ENCODE measurements at regions not wholly inside any gene's neighbourhood (a gene's known extent, or its start where the extent isn't known, plus 50 kb on each side); places are given as distances from the start of the nearest gene placed in this dataset.

GRCh38 chr12:41768456-41768855 lies 376.2 kb downstream of the GXYLT1 start:
- no peak for DNase-seq (ENCODE audit: low spot score)

GRCh38 chr12:41762691-41763090 lies 382.0 kb downstream of the GXYLT1 start:
- DNase-seq (ENCODE audit: low spot score): no peak

- no peak for DNase-seq (ENCODE audit: low spot score)
Observed at GRCh38 chr12:41745593-41745992, 399.1 kb downstream of the GXYLT1 start.

- DNase-seq (ENCODE audit: low spot score): no peak
Observed at GRCh38 chr12:41743835-41744234, 400.8 kb downstream of the GXYLT1 start.

GRCh38 chr12:41739066-41739465 lies 405.6 kb downstream of the GXYLT1 start:
- DNase-seq (ENCODE audit: low spot score): no peak

- no peak for DNase-seq (ENCODE audit: low spot score)
Observed at GRCh38 chr12:41737423-41737822, 407.3 kb downstream of the GXYLT1 start.

- no peak for DNase-seq (ENCODE audit: low spot score)
Observed at GRCh38 chr12:41736436-41736835, 408.2 kb downstream of the GXYLT1 start.

GRCh38 chr12:41731691-41732090 lies 413.0 kb downstream of the GXYLT1 start:
- DNase-seq (ENCODE audit: low spot score): no peak

- no peak for DNase-seq (ENCODE audit: low spot score)
Observed at GRCh38 chr12:41731061-41731460, 413.6 kb downstream of the GXYLT1 start.

GRCh38 chr12:41724216-41724615 lies 420.5 kb downstream of the GXYLT1 start:
- no peak for DNase-seq (ENCODE audit: low spot score)

- no peak for DNase-seq (ENCODE audit: low spot score)
Observed at GRCh38 chr12:41719214-41719613, 425.5 kb downstream of the GXYLT1 start.

- DNase-seq (ENCODE audit: low spot score): no peak
Observed at GRCh38 chr12:41715256-41715655, 429.4 kb downstream of the GXYLT1 start.

GRCh38 chr12:41709463-41710285 lies 435.0 kb downstream of the GXYLT1 start:
- DNase-seq (ENCODE audit: low spot score): no peak

GRCh38 chr12:41709012-41709411 lies 435.7 kb downstream of the GXYLT1 start:
- DNase-seq (ENCODE audit: low spot score): no peak

GRCh38 chr12:41706376-41706775 lies 438.3 kb downstream of the GXYLT1 start:
- DNase-seq (ENCODE audit: low spot score): no peak

- DNase-seq (ENCODE audit: low spot score): no peak
Observed at GRCh38 chr12:41701943-41702601, 442.6 kb downstream of the GXYLT1 start.

GRCh38 chr12:41700940-41701339 lies 443.7 kb downstream of the GXYLT1 start:
- no peak for DNase-seq (ENCODE audit: low spot score)

GRCh38 chr12:41699658-41700057 lies 445.0 kb downstream of the GXYLT1 start:
- DNase-seq (ENCODE audit: low spot score): no peak

- no peak for DNase-seq (ENCODE audit: low spot score)
Observed at GRCh38 chr12:41697161-41697560, 447.5 kb downstream of the GXYLT1 start.

- DNase-seq (ENCODE audit: low spot score): no peak
Observed at GRCh38 chr12:41684997-41685396, 459.7 kb downstream of the GXYLT1 start.

- no peak for DNase-seq (ENCODE audit: low spot score)
Observed at GRCh38 chr12:41683513-41684240, 461.0 kb downstream of the GXYLT1 start.

- no peak for DNase-seq (ENCODE audit: low spot score)
Observed at GRCh38 chr12:41683023-41683422, 461.7 kb downstream of the GXYLT1 start.

GRCh38 chr12:41681898-41682297 lies 462.8 kb downstream of the GXYLT1 start:
- no peak for DNase-seq (ENCODE audit: low spot score)
